ENCODE measurements at regions not wholly inside any gene's neighbourhood (a gene's known extent, or its start where the extent isn't known, plus 50 kb on each side); places are given as distances from the start of the nearest gene placed in this dataset.

DNA sequence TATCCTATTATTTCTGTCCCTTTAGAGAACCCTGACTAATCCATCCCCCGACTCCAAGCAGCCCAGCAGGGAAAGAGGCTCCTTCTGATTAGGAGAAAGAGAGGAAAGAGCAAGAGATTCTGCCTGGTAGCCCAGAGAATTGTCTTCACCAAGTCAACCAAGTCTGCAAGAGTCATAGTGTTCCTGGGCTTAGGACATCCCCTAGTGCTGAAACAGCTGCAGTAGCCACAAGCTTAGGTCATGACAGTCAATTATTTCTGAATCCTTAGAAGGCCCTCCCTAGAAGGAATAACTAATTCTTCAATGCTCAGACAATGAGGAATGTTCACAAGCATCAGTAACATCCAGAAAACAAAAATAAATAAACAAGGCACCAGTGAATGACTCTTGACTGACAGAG is 480.3 kb upstream of the GRIA3 start:
- TF ChIP-seq, protein P1, sequence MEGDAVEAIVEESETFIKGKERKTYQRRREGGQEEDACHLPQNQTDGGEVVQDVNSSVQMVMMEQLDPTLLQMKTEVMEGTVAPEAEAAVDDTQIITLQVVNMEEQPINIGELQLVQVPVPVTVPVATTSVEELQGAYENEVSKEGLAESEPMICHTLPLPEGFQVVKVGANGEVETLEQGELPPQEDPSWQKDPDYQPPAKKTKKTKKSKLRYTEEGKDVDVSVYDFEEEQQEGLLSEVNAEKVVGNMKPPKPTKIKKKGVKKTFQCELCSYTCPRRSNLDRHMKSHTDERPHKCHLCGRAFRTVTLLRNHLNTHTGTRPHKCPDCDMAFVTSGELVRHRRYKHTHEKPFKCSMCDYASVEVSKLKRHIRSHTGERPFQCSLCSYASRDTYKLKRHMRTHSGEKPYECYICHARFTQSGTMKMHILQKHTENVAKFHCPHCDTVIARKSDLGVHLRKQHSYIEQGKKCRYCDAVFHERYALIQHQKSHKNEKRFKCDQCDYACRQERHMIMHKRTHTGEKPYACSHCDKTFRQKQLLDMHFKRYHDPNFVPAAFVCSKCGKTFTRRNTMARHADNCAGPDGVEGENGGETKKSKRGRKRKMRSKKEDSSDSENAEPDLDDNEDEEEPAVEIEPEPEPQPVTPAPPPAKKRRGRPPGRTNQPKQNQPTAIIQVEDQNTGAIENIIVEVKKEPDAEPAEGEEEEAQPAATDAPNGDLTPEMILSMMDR (IDR thresholded peaks at IDR 0.05), result no peak
- Histone ChIP-seq H3K9me3 (no peaks in the 10 kb centered on the region), H3K4me3 (no peak overlapping the region), H3K4me1 (ENCODE audit: control insufficient read depth in 1 of 2, low read depth in 2 of 2) (no peaks in the 10 kb centered on the region), H3K27me3 (replicated peaks; ENCODE audit: insufficient read depth) (no peaks in the 10 kb centered on the region), H3K27ac (no peak overlapping the region), H3K36me3 (no peaks in the 10 kb centered on the region)
- DNase-seq (ENCODE audit: low spot score) (no peak), ATAC-seq (ENCODE audit: insufficient number of reproducible peaks, low FRiP score, low read depth) (no peak)

- Histone ChIP-seq H3K9me3 (no peaks in the 10 kb centered on the region), H3K27me3 (replicated peaks; ENCODE audit: insufficient read depth) (no peaks in the 10 kb centered on the region), H3K4me3 (no peak overlapping the region), H3K27ac (no peak overlapping the region), H3K36me3 (no peaks in the 10 kb centered on the region), H3K4me1 (ENCODE audit: control insufficient read depth in 1 of 2, low read depth in 2 of 2) (no peaks in the 10 kb centered on the region)
- ATAC-seq (ENCODE audit: insufficient number of reproducible peaks, low FRiP score, low read depth) (no peak), DNase-seq (ENCODE audit: low spot score) (no peak)
- TF ChIP-seq, protein P1 (IDR thresholded peaks at IDR 0.05), result no peak
These were observed 444.3 kb upstream of the GRIA3 start for GRCh38 chrX:122739770-122740169.

DNA sequence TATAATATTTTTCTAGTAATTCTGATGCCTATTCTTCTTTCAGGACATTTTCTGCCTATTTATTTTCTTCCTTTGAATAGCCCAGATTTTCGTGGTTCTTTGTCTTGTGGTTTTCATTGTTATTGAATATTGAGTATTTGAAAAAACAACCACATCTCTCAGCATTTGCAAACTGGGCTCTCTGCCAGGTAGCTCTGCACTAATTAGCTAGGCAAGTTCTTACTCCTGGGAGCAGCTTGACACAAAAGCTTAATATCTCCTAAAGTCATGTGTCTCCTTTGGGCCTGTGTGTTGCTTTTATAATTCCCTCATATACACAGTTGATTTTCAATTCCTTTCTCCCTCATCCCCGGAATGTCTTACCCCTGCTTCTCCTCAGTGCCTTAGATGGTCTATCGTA is 413.5 kb upstream of the GRIA3 start:
- ATAC-seq (ENCODE audit: insufficient number of reproducible peaks, low FRiP score, low read depth) (no peak), DNase-seq (ENCODE audit: low spot score) (no peak)
- TF ChIP-seq, protein P1 (IDR thresholded peaks at IDR 0.05), result no peak
- Histone ChIP-seq H3K4me3 (no peak overlapping the region), H3K4me1 (ENCODE audit: control insufficient read depth in 1 of 2, low read depth in 2 of 2) (no peaks in the 10 kb centered on the region), H3K27ac (no peak overlapping the region), H3K36me3 (no peaks in the 10 kb centered on the region), H3K9me3 (no peaks in the 10 kb centered on the region), H3K27me3 (replicated peaks; ENCODE audit: insufficient read depth) (no peaks in the 10 kb centered on the region)

GRCh38 chrX:122771933-122772332 is 412.1 kb upstream of the GRIA3 start:
- no peaks in the 10 kb centered on the region for H3K36me3 ChIP-seq
- no peaks in the 10 kb centered on the region for H3K4me1 ChIP-seq (ENCODE audit: control insufficient read depth in 1 of 2, low read depth in 2 of 2)
- no peak for ATAC-seq (ENCODE audit: insufficient number of reproducible peaks, low FRiP score, low read depth)

DNA sequence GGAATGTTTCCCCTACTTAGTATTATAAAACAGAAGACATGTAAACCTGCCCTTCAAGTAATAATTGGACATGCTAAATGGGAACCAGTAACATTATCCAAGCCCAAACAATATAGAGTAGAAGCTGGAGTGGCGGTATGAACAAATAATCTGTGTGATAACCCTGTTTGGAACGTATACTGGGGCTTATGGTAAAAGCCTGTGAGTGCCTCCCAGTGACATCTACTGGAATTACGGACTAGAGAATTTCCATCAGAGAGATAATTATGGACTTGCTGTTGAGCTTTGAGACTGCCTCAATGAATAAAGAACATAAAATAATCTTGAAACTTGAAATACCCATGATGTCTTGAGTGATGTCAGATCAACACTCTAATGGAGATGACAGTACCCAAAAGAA is 406.3 kb upstream of the GRIA3 start:
- ATAC-seq (ENCODE audit: insufficient number of reproducible peaks, low FRiP score, low read depth), result no peak
- Histone ChIP-seq H3K4me1 (ENCODE audit: control insufficient read depth in 1 of 2, low read depth in 2 of 2) (no peaks in the 10 kb centered on the region), H3K9me3 (no peaks in the 10 kb centered on the region), H3K36me3 (no peaks in the 10 kb centered on the region), H3K27me3 (replicated peaks; ENCODE audit: insufficient read depth) (no peaks in the 10 kb centered on the region), H3K4me3 (no peak overlapping the region), H3K27ac (no peak overlapping the region)
- TF ChIP-seq, protein P1 (IDR thresholded peaks at IDR 0.05), result no peak
- DNase-seq (ENCODE audit: low spot score), result no peak

More at GRCh38 chrX:122771933-122772332, 412.1 kb upstream of the GRIA3 start:
- no peaks in the 10 kb centered on the region for H3K9me3 ChIP-seq
- DNase-seq (ENCODE audit: low spot score), result no peak
- TF ChIP-seq, protein P1 (IDR thresholded peaks at IDR 0.05), result no peak
- no peak overlapping the region for H3K4me3 ChIP-seq
- no peaks in the 10 kb centered on the region for H3K27me3 ChIP-seq (replicated peaks; ENCODE audit: insufficient read depth)
- H3K27ac ChIP-seq, result no peak overlapping the region
